ENCODE measurements at regions not wholly inside any gene's neighbourhood (a gene's known extent, or its start where the extent isn't known, plus 50 kb on each side); places are given as distances from the start of the nearest gene placed in this dataset.
"Not testable (repeated sequence)": the region's sequence is repeated elsewhere in the genome, so short reads cannot be mapped to it uniquely, and the experiment has no call there.

- no peak for TF ChIP-seq CTCF (IDR thresholded peaks at IDR 0.05; ENCODE audit: control extremely low read depth, extremely low read depth, low read depth, missing control alignments)
- CTCF ChIA-PET, result interaction anchor here (1.2 kb wide), 1 partner anchor 13 kb away, joined by 3 read pairs; no protein-coding TSS in a partner anchor
- POLR2A ChIA-PET, result no interaction called here
- no peak for DNase-seq (ENCODE audit: extremely low spot score)
Observed at GRCh38 chr1:194069168-194069830, 882.9 kb upstream of the B3GALT2 start.

- ChIA-PET CTCF (interaction anchor here (1.2 kb wide), 1 partner anchor 14 kb away, joined by 3 read pairs; no protein-coding TSS in a partner anchor), POLR2A (no interaction called here)
- DNase-seq (ENCODE audit: extremely low spot score), result no peak
- no peak for TF ChIP-seq CTCF (IDR thresholded peaks at IDR 0.05; ENCODE audit: control extremely low read depth, extremely low read depth, low read depth, missing control alignments)
Observed at GRCh38 chr1:194068446-194069167, 882.2 kb upstream of the B3GALT2 start.

DNA sequence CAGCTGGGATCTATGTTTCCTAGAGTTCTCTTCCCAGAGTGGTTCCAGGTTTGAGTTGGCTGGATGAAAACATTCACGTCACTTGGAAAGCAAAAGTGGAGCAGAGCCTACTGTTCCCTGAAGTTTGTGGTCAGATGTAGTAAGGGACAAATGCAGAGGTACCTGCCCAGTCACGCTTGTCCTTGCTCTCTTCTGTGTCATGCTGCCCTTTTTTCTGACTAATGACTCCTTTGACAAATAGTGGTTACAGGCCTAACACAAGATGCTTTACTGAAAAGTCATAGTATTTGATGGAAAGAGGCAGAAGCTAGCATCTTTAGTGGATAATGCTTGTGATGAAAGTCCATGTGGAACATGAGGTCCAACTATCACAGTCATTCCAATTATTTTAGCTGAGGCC, 881.4 kb upstream of the B3GALT2 start:
- CTCF ChIA-PET, result interaction anchor here (1.2 kb wide), 1 partner anchor 15 kb away, joined by 3 read pairs; no protein-coding TSS in a partner anchor
- POLR2A ChIA-PET, result no interaction called here
- TF ChIP-seq CTCF (IDR thresholded peaks at IDR 0.05; ENCODE audit: control extremely low read depth, extremely low read depth, low read depth, missing control alignments), result no peak
- no peak for DNase-seq (ENCODE audit: extremely low spot score)

DNA sequence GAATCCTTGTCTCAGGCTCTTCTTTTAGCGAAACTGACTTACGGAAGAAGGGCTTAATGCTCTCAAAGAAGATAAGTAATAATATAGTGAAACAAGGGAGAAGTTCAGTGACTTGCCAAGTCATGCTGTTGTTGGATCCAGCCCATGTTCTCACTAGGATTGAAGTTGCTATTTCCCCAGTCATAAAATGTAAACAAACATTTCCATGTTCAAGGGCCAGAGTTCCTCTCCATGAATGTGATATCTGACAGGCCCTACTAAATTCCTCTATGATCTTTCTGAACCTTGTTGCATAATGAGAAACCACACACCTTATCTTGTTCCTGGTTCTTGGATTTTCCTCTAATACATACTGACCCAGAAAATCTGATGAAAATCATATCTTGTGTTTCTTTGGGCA, 876.5 kb upstream of the B3GALT2 start:
- no peak for TF ChIP-seq CTCF (IDR thresholded peaks at IDR 0.05; ENCODE audit: control extremely low read depth, extremely low read depth, low read depth, missing control alignments)
- ChIA-PET CTCF (interaction anchor here (1.0 kb wide), 1 partner anchor 11 kb away, joined by 3 read pairs; no protein-coding TSS in a partner anchor), POLR2A (no interaction called here)
- no peak for DNase-seq (ENCODE audit: extremely low spot score)

DNA sequence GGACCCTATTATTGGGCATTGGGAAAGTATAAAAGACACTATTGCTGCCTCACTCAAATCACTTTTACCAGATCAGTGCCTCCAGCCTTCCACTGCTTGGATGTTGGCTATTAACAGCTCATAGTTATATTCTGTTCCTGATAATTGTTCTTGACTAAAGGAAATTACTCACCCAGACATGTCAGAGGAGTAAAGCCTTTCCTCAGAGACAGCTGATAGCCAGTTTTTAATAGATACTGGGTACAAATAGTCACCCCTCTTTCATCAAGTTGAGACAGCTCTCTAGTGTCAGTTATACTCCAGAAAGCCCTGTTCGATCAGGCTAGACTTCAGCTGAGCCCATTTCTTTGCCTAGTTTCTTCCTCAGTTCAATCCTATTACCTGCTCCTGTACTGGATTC, 876.1 kb upstream of the B3GALT2 start:
- TF ChIP-seq CTCF (IDR thresholded peaks at IDR 0.05; ENCODE audit: control extremely low read depth, extremely low read depth, low read depth, missing control alignments), result no peak
- ChIA-PET CTCF (interaction anchor here (1.0 kb wide), 1 partner anchor 11 kb away, joined by 3 read pairs; no protein-coding TSS in a partner anchor), POLR2A (no interaction called here)
- no peak for DNase-seq (ENCODE audit: extremely low spot score)

GRCh38 chr1:194060481-194060880, 874.1 kb upstream of the B3GALT2 start:
- CTCF ChIA-PET, result no interaction called here
- POLR2A ChIA-PET, result no interaction called here
- no peak for DNase-seq (ENCODE audit: extremely low spot score)
- TF ChIP-seq CTCF (IDR thresholded peaks at IDR 0.05; ENCODE audit: control extremely low read depth, extremely low read depth, low read depth, missing control alignments), result no peak

DNA sequence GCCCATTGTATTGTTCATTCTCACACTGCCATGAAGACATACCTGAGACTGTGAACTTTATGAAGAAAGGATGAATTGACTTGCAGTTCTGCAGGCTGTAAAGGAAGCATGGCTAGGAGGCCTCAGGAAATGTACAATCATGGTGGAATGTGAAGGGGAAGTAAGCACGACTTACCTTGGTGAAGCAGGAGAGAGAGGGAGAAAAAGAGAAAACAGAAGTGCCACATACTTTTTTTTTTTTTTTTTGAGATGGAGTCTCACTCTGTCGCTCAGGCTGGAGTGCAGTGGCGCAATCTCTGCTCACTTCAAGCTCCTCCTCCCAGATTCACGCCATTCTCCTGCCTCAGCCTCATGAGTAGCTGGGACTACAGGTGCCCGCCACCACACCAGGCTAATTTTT, 871.9 kb upstream of the B3GALT2 start:
- POLR2A ChIA-PET, result not testable (repeated sequence)

More for the DNA sequence above, 871.9 kb upstream of the B3GALT2 start:
- DNase-seq (ENCODE audit: extremely low spot score); CTCF ChIA-PET: not testable (repeated sequence)

Data from GM10248 (cell line).